Keratinocyte (primary cell): ENCODE measurements at regions not wholly inside any gene's neighbourhood (a gene's known extent, or its start where the extent isn't known, plus 50 kb on each side); places are given as distances from the start of the nearest gene placed in this dataset.
"Not testable (repeated sequence)": the region's sequence is repeated elsewhere in the genome, so short reads cannot be mapped to it uniquely, and the experiment has no call there.

Experiments used
- DNase-seq: peaks from one replicate; pipeline ENCODE4 v3.0.0-alpha.2; 2011; ENCODE audit warnings: low read depth, missing footprints, low spot score
- FAIRE-seq: peaks from 2 replicates; lab custom pipeline; 2011; peaks lifted over from hg19 to GRCh38; lab: Jason Lieb, UNC
- H2AFZ ChIP-seq: 2 replicates; pipeline ENCODE4 v1.6.0; 2012; ENCODE audit warnings: low read length, control low read depth, inconsistent platforms; ENCODE audit not compliant: control insufficient read depth
- H3K27ac ChIP-seq: 2 replicates; pipeline ENCODE4 v1.5.1; 2011; ENCODE audit warnings: low read length; ENCODE audit not compliant: control insufficient read depth, insufficient read depth
- H3K27me3 ChIP-seq: 3 replicates; pipeline ENCODE4 v1.6.0; 2011; ENCODE audit warnings: low read length; ENCODE audit not compliant: control insufficient read depth, insufficient read depth; ENCODE audit errors: extremely low read depth
- H3K36me3 ChIP-seq, 2 experiments: 2 replicates in 1 of 2; 3 replicates in 1 of 2; pipeline ENCODE4 v1.5.1; 2011; ENCODE audit warnings: low read length in 2 of 2, mild to moderate bottlenecking in 1 of 2; ENCODE audit not compliant: control insufficient read depth in 2 of 2, insufficient read depth in 2 of 2; ENCODE audit errors: extremely low read depth in 1 of 2
- H3K4me1 ChIP-seq: 3 replicates; pipeline ENCODE4 v1.5.1; 2011; ENCODE audit warnings: low read length; ENCODE audit not compliant: control insufficient read depth, insufficient read depth; ENCODE audit errors: extremely low read depth
- H3K4me2 ChIP-seq: 3 replicates; pipeline ENCODE4 v1.6.0; 2011; ENCODE audit warnings: low read depth, low read length; ENCODE audit not compliant: control insufficient read depth, insufficient read depth; ENCODE audit errors: extremely low read depth
- H3K4me3 ChIP-seq, 3 experiments: fragments of 200-600 bp in 1 of 3; sonication (generic) in 1 of 3; 2 replicates in 2 of 3; 3 replicates in 1 of 3; pipeline ENCODE4 v1.5.1; 2011 to 2016; ENCODE audit warnings: low read length in 3 of 3, mild to moderate bottlenecking in 3 of 3, control low read depth in 2 of 3, inconsistent platforms in 1 of 3, low read depth in 1 of 3, mixed read lengths in 1 of 3, mixed run types in 1 of 3, moderate library complexity in 1 of 3; ENCODE audit not compliant: control insufficient read depth in 2 of 3, insufficient read depth in 2 of 3; ENCODE audit errors: extremely low read depth in 1 of 3
- H3K79me2 ChIP-seq: 2 replicates; pipeline ENCODE4 v1.6.0; 2012; ENCODE audit warnings: low read length; ENCODE audit not compliant: control insufficient read depth, insufficient read depth
- H3K9ac ChIP-seq: 3 replicates; pipeline ENCODE4 v1.6.0; 2011; ENCODE audit warnings: low read length; ENCODE audit not compliant: control insufficient read depth, insufficient read depth; ENCODE audit errors: extremely low read depth
- H3K9me1 ChIP-seq: 3 replicates; pipeline ENCODE4 v1.6.0; 2011; ENCODE audit warnings: low read length; ENCODE audit not compliant: control insufficient read depth, insufficient read depth; ENCODE audit errors: extremely low read depth
- H3K9me3 ChIP-seq: 2 replicates; pipeline ENCODE4 v1.5.1; 2012; ENCODE audit warnings: low read depth, low read length; ENCODE audit not compliant: control insufficient read depth
- H4K20me1 ChIP-seq: 3 replicates; pipeline ENCODE4 v1.6.0; 2011; ENCODE audit warnings: low read length; ENCODE audit not compliant: control insufficient read depth, insufficient read depth; ENCODE audit errors: extremely low read depth
- EZH2 ChIP-seq: IDR thresholded peaks from one replicate; pipeline ENCODE4 v1.6.1; 2012; ENCODE audit warnings: inconsistent platforms, mild to moderate bottlenecking, low read length, moderate library complexity
- dilution Hi-C: fragments of 300-500 bp; cut with MboI; formaldehyde crosslinking; loops from one replicate; pipeline ENCODE4 v1.7.0; 2020; ENCODE audit warnings: low sequenced_read_pairs; ENCODE audit not compliant: extremely low pct_ligation_motif_present
- TF ChIP-seq, protein P1 (sequence below), 3 experiments: IDR thresholded peaks in 1 of 3; conservative IDR thresholded peaks in 1 of 3; optimal IDR thresholded peaks in 1 of 3; 2 replicates in 2 of 3; 3 replicates in 1 of 3; pipeline versions ENCODE3 to v1.5.1; 2011; ENCODE audit warnings: low read length in 3 of 3, mild to moderate bottlenecking in 3 of 3, moderate library complexity in 2 of 3, control low read depth in 1 of 3, inconsistent platforms in 1 of 3; ENCODE audit not compliant: insufficient read depth in 2 of 3; ENCODE audit errors: extremely low read depth in 1 of 3

DNA sequence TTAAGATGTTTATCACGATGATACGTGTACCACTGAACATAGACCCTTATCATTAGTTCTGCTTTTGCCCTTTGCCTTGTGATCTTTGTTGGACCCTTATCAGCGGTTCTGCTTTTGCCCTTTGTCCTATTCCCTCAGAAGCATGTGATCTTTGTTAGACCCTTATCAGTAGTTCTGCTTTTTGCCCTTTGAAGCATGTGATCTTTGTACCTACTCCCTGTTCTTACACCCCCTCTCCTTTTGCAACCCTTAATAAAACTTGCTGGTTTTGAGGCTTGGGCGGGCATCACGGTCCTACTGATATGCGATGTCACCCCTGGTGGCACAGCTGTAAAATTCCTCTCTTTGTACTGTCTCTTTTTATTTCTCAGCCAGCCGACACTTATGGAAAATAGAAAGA, 117.0 kb downstream of the SDHAF3 start:
- H3K4me2 ChIP-seq, H3K27me3 ChIP-seq, H3K36me3 ChIP-seq, H3K27ac ChIP-seq, FAIRE-seq, dilution Hi-C loops, H3K4me1 ChIP-seq, H3K9me3 ChIP-seq, DNase-seq, H3K79me2 ChIP-seq, H3K9me1 ChIP-seq, H3K9ac ChIP-seq, H2AFZ ChIP-seq, H3K4me3 ChIP-seq, H4K20me1 ChIP-seq: not testable (repeated sequence)

DNA sequence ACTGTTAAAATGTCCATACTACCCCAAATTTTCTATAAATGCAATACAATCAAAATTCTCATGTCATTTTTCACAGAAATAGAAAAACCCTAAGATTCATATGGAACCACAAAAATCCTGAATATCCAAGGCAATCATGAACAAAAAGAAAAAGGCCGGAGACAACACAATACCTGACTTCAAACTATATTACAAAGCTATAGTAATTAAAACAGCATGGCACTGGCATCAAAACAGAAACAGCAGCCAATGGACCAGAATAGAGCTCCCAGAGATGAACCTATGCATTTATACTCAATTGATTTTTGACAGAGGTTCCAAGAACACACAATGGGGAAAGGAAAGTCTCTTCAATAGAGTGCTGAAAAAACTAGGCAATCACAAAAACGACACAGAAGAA, 128.8 kb downstream of the SDHAF3 start:
- no peak overlapping the region for H3K27ac ChIP-seq
- TF ChIP-seq EZH2, result no peak
- TF ChIP-seq, protein P1, sequence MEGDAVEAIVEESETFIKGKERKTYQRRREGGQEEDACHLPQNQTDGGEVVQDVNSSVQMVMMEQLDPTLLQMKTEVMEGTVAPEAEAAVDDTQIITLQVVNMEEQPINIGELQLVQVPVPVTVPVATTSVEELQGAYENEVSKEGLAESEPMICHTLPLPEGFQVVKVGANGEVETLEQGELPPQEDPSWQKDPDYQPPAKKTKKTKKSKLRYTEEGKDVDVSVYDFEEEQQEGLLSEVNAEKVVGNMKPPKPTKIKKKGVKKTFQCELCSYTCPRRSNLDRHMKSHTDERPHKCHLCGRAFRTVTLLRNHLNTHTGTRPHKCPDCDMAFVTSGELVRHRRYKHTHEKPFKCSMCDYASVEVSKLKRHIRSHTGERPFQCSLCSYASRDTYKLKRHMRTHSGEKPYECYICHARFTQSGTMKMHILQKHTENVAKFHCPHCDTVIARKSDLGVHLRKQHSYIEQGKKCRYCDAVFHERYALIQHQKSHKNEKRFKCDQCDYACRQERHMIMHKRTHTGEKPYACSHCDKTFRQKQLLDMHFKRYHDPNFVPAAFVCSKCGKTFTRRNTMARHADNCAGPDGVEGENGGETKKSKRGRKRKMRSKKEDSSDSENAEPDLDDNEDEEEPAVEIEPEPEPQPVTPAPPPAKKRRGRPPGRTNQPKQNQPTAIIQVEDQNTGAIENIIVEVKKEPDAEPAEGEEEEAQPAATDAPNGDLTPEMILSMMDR (optimal IDR thresholded peaks at IDR 0.05 in 1 of 3, IDR thresholded peaks at IDR 0.05 in 1 of 3, conservative IDR thresholded peaks at IDR 0.05 in 1 of 3; ENCODE audit: extremely low read depth in 1 of 3, insufficient read depth in 2 of 3, low read length in 3 of 3), result no peak
- H4K20me1 ChIP-seq, result no peaks in the 10 kb centered on the region
- DNase-seq, result no peak
- H3K4me3 ChIP-seq, result no peak overlapping the region
- H3K4me2 ChIP-seq, result no peak overlapping the region
- no peak overlapping the region for H2AFZ ChIP-seq
- no peaks in the 10 kb centered on the region for H3K4me1 ChIP-seq
- no peak overlapping the region for H3K9ac ChIP-seq
- H3K36me3 ChIP-seq, result no peaks in the 10 kb centered on the region
- dilution Hi-C loops, result no loop called here
- H3K27me3 ChIP-seq, result no peaks in the 10 kb centered on the region
- FAIRE-seq, result no peak
- H3K9me3 ChIP-seq, result no peaks in the 10 kb centered on the region
- no peaks in the 10 kb centered on the region for H3K79me2 ChIP-seq
- no peaks in the 10 kb centered on the region for H3K9me1 ChIP-seq

DNA sequence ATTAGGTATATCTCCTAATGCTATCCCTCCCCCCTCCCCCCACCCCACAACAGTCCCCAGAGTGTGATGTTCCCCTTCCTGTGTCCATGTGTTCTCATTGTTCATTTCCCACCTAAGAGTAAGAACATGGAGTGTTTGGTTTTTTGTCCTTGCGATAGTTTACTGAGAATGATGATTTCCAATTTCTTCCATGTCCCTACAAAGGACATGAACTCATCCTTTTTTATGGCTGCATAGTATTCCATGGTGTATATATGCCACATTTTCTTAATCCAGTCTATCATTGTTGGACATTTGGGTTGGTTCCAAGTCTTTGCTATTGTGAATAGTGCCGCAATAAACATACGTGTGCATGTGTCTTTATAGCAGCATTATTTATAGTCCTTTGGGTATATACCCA, 140.7 kb downstream of the SDHAF3 start:
- H4K20me1 ChIP-seq, H3K79me2 ChIP-seq, H3K9me3 ChIP-seq, dilution Hi-C loops, H3K27ac ChIP-seq, FAIRE-seq, DNase-seq, H2AFZ ChIP-seq, H3K4me1 ChIP-seq, H3K4me3 ChIP-seq, H3K36me3 ChIP-seq, H3K9me1 ChIP-seq, H3K9ac ChIP-seq, H3K27me3 ChIP-seq, H3K4me2 ChIP-seq: not testable (repeated sequence)
